ENCODE measurements at regions not wholly inside any gene's neighbourhood (a gene's known extent, or its start where the extent isn't known, plus 50 kb on each side); places are given as distances from the start of the nearest gene placed in this dataset.

DNA sequence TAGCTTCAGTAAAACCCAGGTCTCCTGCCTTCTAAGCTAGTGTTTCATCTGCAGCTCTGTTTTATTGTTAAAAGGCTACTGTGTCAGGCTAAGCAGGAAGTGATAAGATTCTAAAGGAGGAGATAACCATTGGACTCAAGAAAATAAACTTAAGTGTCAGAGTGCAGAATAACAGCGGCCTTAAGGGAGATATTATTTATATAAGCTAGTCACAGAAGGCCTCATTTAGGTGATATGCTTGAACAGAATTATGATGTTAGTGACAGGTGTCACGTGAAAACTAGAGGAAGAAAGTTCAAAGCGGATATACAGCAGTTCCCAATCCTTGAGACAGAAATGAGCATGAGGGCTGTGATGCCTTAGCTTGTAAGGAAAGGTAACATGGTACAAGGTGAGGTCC lies 373.4 kb downstream of the FOXG1 start:
- no peaks in the 10 kb centered on the region for H3K9me3 ChIP-seq
- TF ChIP-seq POLR2AphosphoS5 (IDR thresholded peaks at IDR 0.05; ENCODE audit: insufficient read depth in 1 of 2, low read depth in 1 of 2): no peak
- no peak for TF ChIP-seq CTCF (IDR thresholded peaks at IDR 0.05)
- TF ChIP-seq POLR2A (IDR thresholded peaks at IDR 0.05): no peak
- no peaks in the 10 kb centered on the region for H3K27me3 ChIP-seq
- H3K27ac ChIP-seq: no peak overlapping the region
- intact Hi-C loops (cut with DNase I): no loop called here
- no peaks in the 10 kb centered on the region for H3K36me3 ChIP-seq
- no peak overlapping the region for H3K4me3 ChIP-seq
- no peaks in the 10 kb centered on the region for H3K4me1 ChIP-seq
- DNase-seq (ENCODE audit: extremely low spot score in 2 of 2): no peak

DNA sequence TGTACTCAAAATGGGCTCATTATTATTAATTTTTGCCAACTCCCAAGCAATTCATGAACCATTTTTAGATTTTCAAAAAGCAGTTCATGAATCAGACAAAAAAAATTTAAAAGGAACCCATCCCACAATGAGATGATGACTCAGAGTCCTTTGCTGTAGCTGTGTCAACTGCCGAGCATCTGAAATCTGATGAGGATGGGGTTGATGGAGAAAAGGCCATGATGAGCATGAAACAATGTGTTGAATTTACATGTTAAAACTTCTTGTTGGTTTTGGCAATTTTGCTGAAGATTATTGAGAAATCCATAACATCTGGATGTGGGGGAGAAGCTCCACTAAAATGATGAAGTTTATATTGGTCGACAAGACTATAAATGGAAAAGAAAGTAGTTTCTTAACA lies 378.0 kb downstream of the FOXG1 start:
- intact Hi-C loops (cut with DNase I): no loop called here
- no peaks in the 10 kb centered on the region for H3K4me1 ChIP-seq
- H3K9me3 ChIP-seq: no peaks in the 10 kb centered on the region
- DNase-seq (ENCODE audit: extremely low spot score in 2 of 2): no peak
- no peaks in the 10 kb centered on the region for H3K27me3 ChIP-seq
- no peak overlapping the region for H3K27ac ChIP-seq
- H3K4me3 ChIP-seq: no peak overlapping the region
- H3K36me3 ChIP-seq: no peaks in the 10 kb centered on the region
- no peak for TF ChIP-seq CTCF (IDR thresholded peaks at IDR 0.05)
- TF ChIP-seq POLR2AphosphoS5 (IDR thresholded peaks at IDR 0.05; ENCODE audit: insufficient read depth in 1 of 2, low read depth in 1 of 2): no peak
- no peak for TF ChIP-seq POLR2A (IDR thresholded peaks at IDR 0.05)

- intact Hi-C loops (cut with DNase I): no loop called here
- DNase-seq (ENCODE audit: extremely low spot score in 2 of 2): no peak
- Histone ChIP-seq H3K4me1 (no peaks in the 10 kb centered on the region), H3K4me3 (no peak overlapping the region), H3K36me3 (no peaks in the 10 kb centered on the region), H3K9me3 (no peaks in the 10 kb centered on the region), H3K27ac (no peak overlapping the region), H3K27me3 (no peaks in the 10 kb centered on the region)
- TF ChIP-seq POLR2AphosphoS5 (IDR thresholded peaks at IDR 0.05; ENCODE audit: insufficient read depth in 1 of 2, low read depth in 1 of 2) (no peak), POLR2A (IDR thresholded peaks at IDR 0.05) (no peak), CTCF (IDR thresholded peaks at IDR 0.05) (no peak)
Observed at GRCh38 chr14:29148221-29148620, 381.6 kb downstream of the FOXG1 start.

DNA sequence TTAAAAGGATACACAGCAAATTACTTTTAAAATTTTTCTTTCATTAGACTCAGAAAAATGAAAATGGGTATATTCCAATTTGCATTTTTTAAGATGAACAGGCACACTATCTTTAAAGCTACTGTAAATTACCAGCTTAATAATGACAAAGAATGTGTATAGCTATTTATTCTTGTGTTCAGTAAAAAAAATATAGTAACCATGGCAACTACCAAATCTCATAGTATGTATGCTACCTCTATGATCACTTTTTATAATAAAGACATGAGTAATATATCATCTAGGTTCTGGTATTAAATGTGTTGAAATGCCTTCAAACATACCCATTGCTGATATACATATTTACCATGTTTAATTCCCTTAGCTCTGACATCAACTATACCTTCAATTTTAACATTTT lies 383.2 kb downstream of the FOXG1 start:
- intact Hi-C loops (cut with DNase I): no loop called here
- Histone ChIP-seq H3K27me3 (no peaks in the 10 kb centered on the region), H3K27ac (no peak overlapping the region), H3K9me3 (no peaks in the 10 kb centered on the region), H3K4me1 (no peaks in the 10 kb centered on the region), H3K4me3 (no peak overlapping the region), H3K36me3 (no peaks in the 10 kb centered on the region)
- TF ChIP-seq CTCF (IDR thresholded peaks at IDR 0.05): no peak
- TF ChIP-seq POLR2AphosphoS5 (IDR thresholded peaks at IDR 0.05; ENCODE audit: insufficient read depth in 1 of 2, low read depth in 1 of 2): no peak
- no peak for TF ChIP-seq POLR2A (IDR thresholded peaks at IDR 0.05)
- no peak for DNase-seq (ENCODE audit: extremely low spot score in 2 of 2)

- no peak overlapping the region for H3K4me3 ChIP-seq
- no peak overlapping the region for H3K27ac ChIP-seq
- no peaks in the 10 kb centered on the region for H3K9me3 ChIP-seq
- H3K36me3 ChIP-seq: no peaks in the 10 kb centered on the region
- DNase-seq (ENCODE audit: extremely low spot score in 2 of 2): no peak
- TF ChIP-seq CTCF (IDR thresholded peaks at IDR 0.05): no peak
- TF ChIP-seq POLR2AphosphoS5 (IDR thresholded peaks at IDR 0.05; ENCODE audit: insufficient read depth in 1 of 2, low read depth in 1 of 2): no peak
- TF ChIP-seq POLR2A (IDR thresholded peaks at IDR 0.05): no peak
- intact Hi-C loops (cut with DNase I): no loop called here
- no peaks in the 10 kb centered on the region for H3K4me1 ChIP-seq
- no peaks in the 10 kb centered on the region for H3K27me3 ChIP-seq
Observed at GRCh38 chr14:29150659-29151058, 384.1 kb downstream of the FOXG1 start.
